DND-41 (cell line): ENCODE measurements at regions not wholly inside any gene's neighbourhood (a gene's known extent, or its start where the extent isn't known, plus 50 kb on each side); places are given as distances from the start of the nearest gene placed in this dataset.

Experiments
- ATAC-seq: fragments of 200-7000 bp; cut with Tn5 transposase; 3 replicates; pipeline ENCODE4 v1.9.1; 2021; ENCODE audit warnings: low read depth; ENCODE audit not compliant: insufficient read depth
- DNase-seq: peaks from one replicate; pipeline ENCODE4 v3.0.0-alpha.2; 2020
- H2AFZ ChIP-seq: 2 replicates; pipeline ENCODE4 v1.6.0; 2012; ENCODE audit warnings: low read depth, low read length
- H3K27ac ChIP-seq: 2 replicates; pipeline ENCODE4 v1.5.1; 2012; ENCODE audit warnings: low read length, inconsistent platforms
- H3K27me3 ChIP-seq: fragments of 200-600 bp; sonication (generic); 2 replicates; pipeline ENCODE4 v1.6.0; 2012; ENCODE audit warnings: low read length, mild to moderate bottlenecking, inconsistent platforms; ENCODE audit not compliant: insufficient read depth, poor library complexity
- H3K36me3 ChIP-seq: 2 replicates; pipeline ENCODE4 v1.5.1; 2012; ENCODE audit warnings: low read length, inconsistent platforms; ENCODE audit not compliant: insufficient read depth
- H3K4me1 ChIP-seq: 2 replicates; pipeline ENCODE4 v1.5.1; 2012; ENCODE audit warnings: mild to moderate bottlenecking, low read length; ENCODE audit not compliant: insufficient read depth
- H3K4me2 ChIP-seq: 2 replicates; pipeline ENCODE4 v1.6.0; 2012; ENCODE audit warnings: mild to moderate bottlenecking, moderate library complexity, low read length, inconsistent platforms; ENCODE audit not compliant: insufficient read depth
- H3K4me3 ChIP-seq, 2 experiments: fragments of 200-600 bp in 1 of 2; shearing (Covaris generic) in 1 of 2; 2 replicates each; pipeline ENCODE4 v1.5.1; 2012 to 2016; ENCODE audit warnings: inconsistent platforms in 2 of 2, low read length in 2 of 2, mild to moderate bottlenecking in 2 of 2, low read depth in 1 of 2, moderate library complexity in 1 of 2
- H3K79me2 ChIP-seq: 2 replicates; pipeline ENCODE4 v1.6.0; 2012; ENCODE audit warnings: low read length, inconsistent platforms; ENCODE audit not compliant: insufficient read depth
- H3K9ac ChIP-seq: 2 replicates; pipeline ENCODE4 v1.6.0; 2012; ENCODE audit warnings: low read depth, mild to moderate bottlenecking, inconsistent platforms, low read length, moderate library complexity
- H3K9me3 ChIP-seq: 2 replicates; pipeline ENCODE4 v1.5.1; 2012; ENCODE audit warnings: low read length, moderate library complexity, mild to moderate bottlenecking, inconsistent platforms; ENCODE audit not compliant: insufficient read depth, severe bottlenecking
- H4K20me1 ChIP-seq: 2 replicates; pipeline ENCODE4 v1.6.0; 2012; ENCODE audit warnings: low read length; ENCODE audit not compliant: insufficient read depth
- CTCF ChIP-seq: IDR thresholded peaks from 2 replicates; pipeline ENCODE4 v1.5.1; 2012; ENCODE audit warnings: borderline replicate concordance, low read length, moderate library complexity, mild to moderate bottlenecking; ENCODE audit not compliant: poor library complexity, severe bottlenecking; ENCODE audit errors: extremely low read depth
- EZH2 ChIP-seq: IDR thresholded peaks from 3 replicates; pipeline ENCODE4 v1.6.1; 2012; ENCODE audit warnings: borderline replicate concordance, low read depth, mild to moderate bottlenecking, moderate library complexity, low read length, inconsistent platforms; ENCODE audit not compliant: severe bottlenecking

- Histone ChIP-seq H3K79me2 (no peaks in the 10 kb centered on the region), H3K9ac (no peak overlapping the region), H2AFZ (no peak overlapping the region), H3K4me1 (no peaks in the 10 kb centered on the region), H3K27ac (no peak overlapping the region), H3K4me3 (no peak overlapping the region), H3K36me3 (no peaks in the 10 kb centered on the region), H4K20me1 (no peaks in the 10 kb centered on the region), H3K27me3 (no peaks in the 10 kb centered on the region), H3K4me2 (no peak overlapping the region), H3K9me3 (no peaks in the 10 kb centered on the region)
- no peak for ATAC-seq
- TF ChIP-seq EZH2, result no peak
- TF ChIP-seq CTCF, result no peak
- no peak for DNase-seq
These were observed 655.7 kb upstream of the KIRREL3 start for GRCh38 chr11:127656116-127656836.

GRCh38 chr11:127653076-127653475, 652.5 kb upstream of the KIRREL3 start:
- no peak for DNase-seq
- H3K79me2 ChIP-seq, result no peaks in the 10 kb centered on the region
- no peak overlapping the region for H3K9ac ChIP-seq
- no peaks in the 10 kb centered on the region for H3K9me3 ChIP-seq
- no peaks in the 10 kb centered on the region for H4K20me1 ChIP-seq
- no peak for ATAC-seq
- no peaks in the 10 kb centered on the region for H3K36me3 ChIP-seq
- H3K27me3 ChIP-seq, result no peaks in the 10 kb centered on the region
- H2AFZ ChIP-seq, result no peak overlapping the region
- no peak overlapping the region for H3K4me2 ChIP-seq
- H3K4me1 ChIP-seq, result peaks cover 10% of the 10 kb centered on the region; the same call in 1 of the 2 replicates
- TF ChIP-seq EZH2, result no peak
- TF ChIP-seq CTCF, result no peak
- H3K27ac ChIP-seq, result no peak overlapping the region
- H3K4me3 ChIP-seq, result no peak overlapping the region

- no peak overlapping the region for H3K9ac ChIP-seq
- ATAC-seq (no peak), DNase-seq (no peak)
- no peaks in the 10 kb centered on the region for H3K36me3 ChIP-seq
- no peak overlapping the region for H3K27ac ChIP-seq
- no peaks in the 10 kb centered on the region for H4K20me1 ChIP-seq
- H3K79me2 ChIP-seq, result no peaks in the 10 kb centered on the region
- no peak overlapping the region for H3K4me3 ChIP-seq
- no peak overlapping the region for H2AFZ ChIP-seq
- TF ChIP-seq CTCF, result no peak
- no peak for TF ChIP-seq EZH2
- H3K4me1 ChIP-seq, result peaks cover 10% of the 10 kb centered on the region; the same call in 1 of the 2 replicates
- no peaks in the 10 kb centered on the region for H3K9me3 ChIP-seq
- no peaks in the 10 kb centered on the region for H3K27me3 ChIP-seq
- H3K4me2 ChIP-seq, result no peak overlapping the region
These were observed 651.3 kb upstream of the KIRREL3 start for GRCh38 chr11:127651888-127652221.
